IPS-18c (cell line): ENCODE measurements at regions not wholly inside any gene's neighbourhood (a gene's known extent, or its start where the extent isn't known, plus 50 kb on each side); places are given as distances from the start of the nearest gene placed in this dataset.

Source experiments
- H3K4me3 ChIP-seq: 2 replicates; pipeline ENCODE4 v1.7.0; 2013; ENCODE audit warnings: low read depth, mild to moderate bottlenecking, low read length, moderate library complexity; ENCODE audit not compliant: insufficient read depth
- H3K9me3 ChIP-seq: one replicate; pipeline ENCODE4 v1.6.1; 2013; ENCODE audit warnings: mild to moderate bottlenecking, low read length, moderate library complexity; ENCODE audit not compliant: control insufficient read depth, insufficient read depth

- no peaks in the 10 kb centered on the region for H3K9me3 ChIP-seq
- no peak overlapping the region for H3K4me3 ChIP-seq
Observed at GRCh38 chr17:5708344-5708743, 124.0 kb upstream of the NLRP1 start.

DNA sequence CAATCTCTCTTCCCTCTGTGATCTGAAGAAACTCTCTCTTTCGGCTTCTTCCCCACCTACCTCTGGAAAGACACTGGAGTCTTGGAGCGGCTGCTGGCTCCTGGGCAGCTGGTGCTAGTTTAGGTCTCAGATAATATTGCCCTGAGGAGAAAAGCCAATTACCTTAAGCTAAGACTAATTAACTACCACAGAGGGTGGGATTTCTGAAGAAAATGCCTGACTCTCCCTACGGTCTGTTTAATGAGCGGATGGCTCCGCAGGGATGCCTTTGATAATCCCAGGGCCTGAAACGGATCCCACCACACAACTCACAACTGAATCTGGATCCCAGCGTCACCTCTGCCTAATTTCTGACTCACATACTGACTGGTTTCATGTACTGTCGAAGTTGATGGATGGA, 127.0 kb upstream of the NLRP1 start:
- no peaks in the 10 kb centered on the region for H3K9me3 ChIP-seq
- H3K4me3 ChIP-seq = no peak overlapping the region

- no peak overlapping the region for H3K4me3 ChIP-seq
- H3K9me3 ChIP-seq = no peaks in the 10 kb centered on the region
Observed at GRCh38 chr17:5714993-5715392, 130.7 kb upstream of the NLRP1 start.

GRCh38 chr17:5715478-5715877, 131.2 kb upstream of the NLRP1 start:
- Histone ChIP-seq H3K4me3 (no peak overlapping the region), H3K9me3 (no peaks in the 10 kb centered on the region)

DNA sequence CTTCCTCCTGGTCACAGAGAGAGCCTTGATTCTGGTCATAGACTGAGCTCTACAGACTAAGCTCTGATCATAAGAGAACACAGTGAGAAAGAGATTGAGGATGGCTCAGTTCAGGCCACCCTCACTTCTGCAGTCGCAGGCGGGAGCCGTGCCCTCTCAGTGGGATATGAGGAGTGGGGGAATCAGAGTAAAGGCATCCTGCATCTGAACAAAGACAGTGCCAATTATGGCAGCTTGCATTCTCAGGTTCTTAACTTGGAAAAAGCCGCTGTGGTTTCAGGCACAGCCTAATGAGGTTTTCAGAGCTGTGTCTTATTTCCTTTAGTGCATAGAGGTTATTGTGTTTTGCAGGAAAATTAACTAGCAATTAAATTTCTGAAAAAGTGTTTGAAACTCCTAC, 134.4 kb upstream of the NLRP1 start:
- peaks cover 6% of the 10 kb centered on the region for H3K9me3 ChIP-seq
- no peak overlapping the region for H3K4me3 ChIP-seq

- no peak overlapping the region for H3K4me3 ChIP-seq
- peaks cover 6% of the 10 kb centered on the region for H3K9me3 ChIP-seq
Observed at GRCh38 chr17:5719976-5720375, 135.7 kb upstream of the NLRP1 start.

DNA sequence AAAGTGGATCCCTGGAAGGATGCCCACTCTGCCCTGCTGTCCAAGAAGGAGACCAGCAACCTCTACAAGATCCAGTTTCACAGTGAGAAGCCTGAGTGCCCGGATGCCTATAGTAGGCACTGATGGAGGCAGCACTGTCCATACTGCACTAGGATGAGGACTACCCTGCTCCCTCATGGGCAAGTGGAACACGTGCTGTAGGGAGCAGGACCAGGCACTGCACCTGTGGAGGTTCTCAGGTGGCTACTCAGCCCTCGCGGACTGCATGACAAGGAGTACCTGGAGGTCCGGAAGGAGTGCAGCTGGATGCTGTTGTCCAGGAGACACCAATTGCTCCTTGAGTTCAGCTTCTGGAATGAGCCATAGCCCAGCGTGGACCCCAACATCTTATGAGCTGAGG, 146.1 kb upstream of the NLRP1 start:
- Histone ChIP-seq H3K9me3 (peaks cover 3% of the 10 kb centered on the region), H3K4me3 (no peak overlapping the region)

DNA sequence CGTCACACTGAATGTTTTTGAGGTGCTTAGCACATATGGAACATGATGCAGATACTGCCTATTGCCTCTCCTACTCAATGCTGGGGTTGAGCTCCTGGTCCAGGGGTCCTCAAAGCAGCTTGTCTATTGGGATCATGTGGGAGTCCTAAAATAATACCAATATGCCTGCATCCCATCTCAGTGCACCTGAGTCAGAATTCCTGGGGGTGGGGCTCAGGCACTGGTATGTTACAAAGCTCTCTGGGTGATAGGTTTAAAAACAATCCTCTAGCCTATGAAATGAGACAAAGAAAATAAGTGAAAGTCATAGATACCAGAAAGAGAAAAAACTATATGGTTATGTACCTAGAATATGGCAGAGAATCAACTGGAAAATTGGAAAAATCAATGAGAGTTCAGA, 156.6 kb upstream of the NLRP1 start:
- Histone ChIP-seq H3K9me3 (no peaks in the 10 kb centered on the region), H3K4me3 (no peak overlapping the region)

- Histone ChIP-seq H3K4me3 (no peak overlapping the region), H3K9me3 (no peaks in the 10 kb centered on the region)
Observed at GRCh38 chr17:5741810-5742209, 157.5 kb upstream of the NLRP1 start.

GRCh38 chr17:5745111-5745813, 161.0 kb upstream of the NLRP1 start:
- Histone ChIP-seq H3K9me3 (no peaks in the 10 kb centered on the region), H3K4me3 (no peak overlapping the region)

GRCh38 chr17:5747276-5747675, 163.0 kb upstream of the NLRP1 start:
- H3K9me3 ChIP-seq = no peaks in the 10 kb centered on the region
- H3K4me3 ChIP-seq = no peak overlapping the region

GRCh38 chr17:5747964-5748363, 163.7 kb upstream of the NLRP1 start:
- Histone ChIP-seq H3K4me3 (no peak overlapping the region), H3K9me3 (no peaks in the 10 kb centered on the region)

DNA sequence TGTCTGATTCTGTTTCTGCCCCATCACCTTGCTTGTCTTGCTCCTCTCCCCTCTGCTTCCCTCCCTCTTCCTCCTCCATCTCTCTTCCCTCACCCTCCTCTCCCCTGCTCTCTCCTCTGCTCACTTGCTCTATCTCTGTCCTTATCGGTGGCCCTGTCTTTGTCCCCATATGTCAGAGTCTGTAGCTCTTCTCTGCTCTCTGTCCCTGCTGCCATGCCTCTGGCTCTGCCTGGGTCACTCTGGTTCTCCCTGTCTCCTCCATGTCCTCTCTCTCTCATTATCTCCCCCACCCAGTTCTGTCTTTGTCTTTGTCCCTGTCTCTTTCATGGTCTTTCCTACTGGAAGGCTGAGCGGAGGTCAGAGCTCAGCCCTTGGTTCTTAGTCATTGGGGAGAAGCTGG, 169.1 kb upstream of the NLRP1 start:
- Histone ChIP-seq H3K4me3 (no peak overlapping the region), H3K9me3 (peaks cover 1% of the 10 kb centered on the region)

DNA sequence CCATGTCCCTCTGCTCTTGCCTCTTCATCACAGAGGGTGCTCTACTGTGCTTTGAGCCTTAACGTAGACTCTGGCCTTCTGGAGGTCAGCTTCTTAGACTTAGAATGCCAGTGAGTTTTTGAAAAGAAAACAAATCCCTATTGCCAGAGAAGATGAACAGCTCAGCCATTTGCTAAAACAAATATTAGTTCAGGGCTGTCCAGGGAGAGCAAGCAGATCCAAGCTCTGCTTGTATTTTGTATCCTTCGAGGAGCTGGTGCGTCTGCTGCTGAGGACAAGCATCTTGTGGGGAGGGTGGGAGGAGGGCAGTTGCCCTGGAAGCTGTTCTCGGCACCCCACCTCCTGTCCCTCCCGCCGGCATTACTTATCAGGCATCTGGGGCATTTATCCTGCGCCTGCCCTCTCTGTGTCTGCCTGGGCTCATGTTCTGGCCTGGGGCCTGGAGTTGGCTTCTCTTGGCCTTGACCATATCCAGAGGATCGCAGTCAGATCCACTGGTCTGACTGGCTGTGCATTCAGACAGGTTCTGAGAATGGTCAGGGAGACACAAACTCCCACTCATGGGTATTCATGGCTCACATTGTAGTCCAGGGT, 173.1 kb upstream of the NLRP1 start:
- Histone ChIP-seq H3K9me3 (peaks cover 2% of the 10 kb centered on the region), H3K4me3 (no peak overlapping the region)

- Histone ChIP-seq H3K4me3 (no peak overlapping the region), H3K9me3 (peaks cover 2% of the 10 kb centered on the region)
Observed at GRCh38 chr17:5758651-5759050, 174.3 kb upstream of the NLRP1 start.

GRCh38 chr17:5759501-5759925, 175.2 kb upstream of the NLRP1 start:
- peaks cover 2% of the 10 kb centered on the region for H3K9me3 ChIP-seq
- H3K4me3 ChIP-seq = no peak overlapping the region

GRCh38 chr17:5762191-5762590, 177.9 kb upstream of the NLRP1 start:
- H3K9me3 ChIP-seq = peaks cover 2% of the 10 kb centered on the region
- no peak overlapping the region for H3K4me3 ChIP-seq

- Histone ChIP-seq H3K4me3 (no peak overlapping the region), H3K9me3 (no peaks in the 10 kb centered on the region)
Observed at GRCh38 chr17:5763595-5764306, 179.4 kb upstream of the NLRP1 start.
